Transverse colon (tissue), 4 donors: ENCODE measurements at regions not wholly inside any gene's neighbourhood (a gene's known extent, or its start where the extent isn't known, plus 50 kb on each side); places are given as distances from the start of the nearest gene placed in this dataset.

Source experiments
- DNase-seq: peaks from one replicate; pipeline ENCODE4 v3.0.0-alpha.2; 2019
- H3K27ac ChIP-seq, 4 donors: fragments of 200-600 bp; sonication (generic); 2 replicates each; pipeline ENCODE4 v1.5.1; 2016 to 2018; ENCODE audit warnings: inconsistent platforms in 4 of 4
- H3K27me3 ChIP-seq: fragments of 200-600 bp; sonication (generic); 2 replicates; pipeline ENCODE4 v1.5.1; 2017; ENCODE audit warnings: inconsistent platforms
- H3K36me3 ChIP-seq, 4 donors: fragments of 200-600 bp; sonication (generic); 2 replicates each; pipeline ENCODE4 v1.5.1; 2017 to 2019; ENCODE audit warnings: inconsistent platforms in 4 of 4
- H3K4me1 ChIP-seq, 4 donors: fragments of 200-600 bp; sonication (generic); 2 replicates each; pipeline ENCODE4 v1.5.1; 2017 to 2020; ENCODE audit warnings: inconsistent platforms in 4 of 4
- H3K4me3 ChIP-seq, 4 donors: fragments of 200-600 bp; sonication (generic); 1 replicate in 1 of 4; 2 replicates in 3 of 4; pipeline versions ENCODE4 v1.5.1 to v1.6.1; 2017 to 2019; ENCODE audit warnings: inconsistent platforms in 4 of 4
- H3K9me3 ChIP-seq, 2 donors: fragments of 200-600 bp; sonication (generic); 2 replicates each; pipeline ENCODE4 v1.5.1; 2017 to 2019; ENCODE audit warnings: inconsistent platforms in 2 of 2
- EP300 ChIP-seq: sonication (generic); formaldehyde crosslinking; IDR thresholded peaks from one replicate; pipeline ENCODE4 v1.6.1; 2017; ENCODE audit warnings: antibody characterized with exemption, low read depth
- POLR2A ChIP-seq: fragments of 450-650 bp; IDR thresholded peaks from one replicate; pipeline ENCODE4 v1.6.1; 2016; ENCODE audit warnings: antibody characterized with exemption, mild to moderate bottlenecking, moderate library complexity
- POLR2AphosphoS5 ChIP-seq, 3 donors: sonication (generic); formaldehyde crosslinking; IDR thresholded peaks; one replicate each; pipeline ENCODE4 v1.6.1; 2016; ENCODE audit warnings: antibody characterized with exemption in 3 of 3
- WGBS, 2 donors: methylation state at CpG; one replicate each; pipeline ENCODE4 v1.1.5; 2018; ENCODE audit warnings: low coverage in 1 of 2; 5-methylcytosine and 5-hydroxymethylcytosine counted together
- in situ Hi-C, 4 donors: fragments of 200-750 bp; cut with MboI; loops; one replicate each; pipeline versions ENCODE4 v1.15.0 to v1.15.1; 2017; ENCODE audit warnings: low sequenced_read_pairs in 3 of 4, low pct_ligation_motif_present in 1 of 4, low pct_unique_long_range_greater_than_20kb in 1 of 4
- intact Hi-C: fragments of 100-400 bp; cut with DNase I; formaldehyde crosslinking; loops from one replicate; pipeline ENCODE4 v1.15.1; 2023; ENCODE audit warnings: low total_unique reads
- TF ChIP-seq, protein P1 (sequence below), 5 experiments: fragments of 200-600 bp in 3 of 5; fragments of 450-650 bp in 2 of 5; sonication (generic) in 3 of 5; IDR thresholded peaks; 1 replicate in 2 of 5; 2 replicates in 3 of 5; pipeline ENCODE4 v1.5.1; 2016 to 2017; ENCODE audit warnings: antibody characterized with exemption in 5 of 5, inconsistent platforms in 3 of 5, mild to moderate bottlenecking in 2 of 5, moderate library complexity in 1 of 5

DNA sequence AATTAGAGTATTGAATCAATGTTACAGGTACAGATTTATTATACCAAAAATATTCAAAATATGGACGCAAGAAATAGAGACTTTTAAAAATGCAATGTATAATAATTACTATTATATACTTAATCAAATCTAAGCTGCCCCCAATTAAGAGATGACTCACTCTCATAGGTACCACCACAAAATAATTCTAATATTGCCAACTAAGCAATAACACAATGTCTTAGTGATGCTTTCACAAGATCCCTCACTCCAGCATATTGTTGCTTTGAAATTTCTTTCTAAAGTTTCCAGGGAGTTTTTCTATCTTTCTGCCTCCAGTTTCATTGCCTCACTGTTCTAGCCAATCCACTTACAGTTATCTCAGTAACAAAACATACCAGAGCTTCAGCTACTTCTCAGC is 270.0 kb upstream of the PABPC4L start:
- Histone ChIP-seq H3K9me3 (no peaks in the 10 kb centered on the region), H3K27me3 (no peaks in the 10 kb centered on the region), H3K36me3 (no peaks in the 10 kb centered on the region), H3K4me3 (no peak overlapping the region), H3K4me1 (no peaks in the 10 kb centered on the region), H3K27ac (no peak overlapping the region)
- WGBS, 2 donors = 82 to 85% methylated on average over 1 of the region's 1 CpG
- TF ChIP-seq POLR2AphosphoS5 (IDR thresholded peaks at IDR 0.05) = no peak
- TF ChIP-seq, protein P1, sequence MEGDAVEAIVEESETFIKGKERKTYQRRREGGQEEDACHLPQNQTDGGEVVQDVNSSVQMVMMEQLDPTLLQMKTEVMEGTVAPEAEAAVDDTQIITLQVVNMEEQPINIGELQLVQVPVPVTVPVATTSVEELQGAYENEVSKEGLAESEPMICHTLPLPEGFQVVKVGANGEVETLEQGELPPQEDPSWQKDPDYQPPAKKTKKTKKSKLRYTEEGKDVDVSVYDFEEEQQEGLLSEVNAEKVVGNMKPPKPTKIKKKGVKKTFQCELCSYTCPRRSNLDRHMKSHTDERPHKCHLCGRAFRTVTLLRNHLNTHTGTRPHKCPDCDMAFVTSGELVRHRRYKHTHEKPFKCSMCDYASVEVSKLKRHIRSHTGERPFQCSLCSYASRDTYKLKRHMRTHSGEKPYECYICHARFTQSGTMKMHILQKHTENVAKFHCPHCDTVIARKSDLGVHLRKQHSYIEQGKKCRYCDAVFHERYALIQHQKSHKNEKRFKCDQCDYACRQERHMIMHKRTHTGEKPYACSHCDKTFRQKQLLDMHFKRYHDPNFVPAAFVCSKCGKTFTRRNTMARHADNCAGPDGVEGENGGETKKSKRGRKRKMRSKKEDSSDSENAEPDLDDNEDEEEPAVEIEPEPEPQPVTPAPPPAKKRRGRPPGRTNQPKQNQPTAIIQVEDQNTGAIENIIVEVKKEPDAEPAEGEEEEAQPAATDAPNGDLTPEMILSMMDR (IDR thresholded peaks at IDR 0.05) = no peak
- no peak for TF ChIP-seq EP300
- TF ChIP-seq POLR2A = no peak
- intact Hi-C loops = no loop called here
- no peak for DNase-seq
- in situ Hi-C loops = no loop called here

DNA sequence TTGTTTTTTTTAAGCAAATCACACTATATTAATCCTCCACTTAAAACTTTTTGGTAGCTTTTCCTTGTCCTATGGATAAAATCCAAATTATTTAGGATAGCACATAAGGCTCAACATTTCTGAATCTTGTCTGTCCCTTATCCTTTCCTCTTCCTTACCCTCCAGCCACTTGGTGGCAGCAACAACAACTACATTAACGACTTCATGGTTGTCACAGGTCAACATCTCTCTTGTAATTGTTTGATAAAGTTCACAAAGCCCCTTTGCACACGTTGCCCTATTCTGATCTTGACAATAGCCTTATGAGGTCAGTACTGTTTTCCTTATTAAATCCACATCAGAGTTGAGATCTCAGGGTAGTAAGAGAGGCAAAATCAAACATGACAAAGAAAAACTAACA is 269.0 kb upstream of the PABPC4L start:
- WGBS, 2 donors = 4 to 8% methylated on average over 2 of the region's 2 CpGs
- Histone ChIP-seq H3K36me3 (no peaks in the 10 kb centered on the region), H3K9me3 (no peaks in the 10 kb centered on the region), H3K27ac (no peak overlapping the region), H3K4me1 (no peaks in the 10 kb centered on the region), H3K27me3 (no peaks in the 10 kb centered on the region), H3K4me3 (no peak overlapping the region)
- in situ Hi-C loops = no loop called here
- DNase-seq = peak; percentile 22
- intact Hi-C loops = no loop called here
- TF ChIP-seq POLR2A = no peak
- no peak for TF ChIP-seq POLR2AphosphoS5 (IDR thresholded peaks at IDR 0.05)
- no peak for TF ChIP-seq EP300
- TF ChIP-seq, protein P1 (IDR thresholded peaks at IDR 0.05) = peak; percentile 30 to 36 (median 35)

DNA sequence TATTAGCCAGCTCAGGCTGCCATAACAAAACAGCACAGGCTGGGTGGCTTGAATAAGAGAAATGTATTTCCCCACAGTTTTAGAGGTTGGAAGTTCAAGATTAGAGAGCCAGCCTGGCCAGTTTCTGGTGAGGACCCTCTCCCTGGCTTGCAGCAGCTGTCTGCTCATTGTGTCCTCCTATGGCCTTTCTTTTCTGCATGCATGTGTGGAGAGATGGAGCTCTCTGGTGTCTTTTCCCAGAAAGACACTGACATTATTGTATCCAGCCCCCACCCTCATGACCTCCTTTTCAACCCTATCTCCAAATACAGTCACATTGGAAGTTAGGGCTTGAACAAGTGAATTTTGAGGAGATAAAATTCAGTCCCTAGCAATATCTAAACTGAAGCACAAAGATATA is 263.8 kb upstream of the PABPC4L start:
- intact Hi-C loops (no loop called here), in situ Hi-C loops (no loop called here)
- DNase-seq = no peak

DNA sequence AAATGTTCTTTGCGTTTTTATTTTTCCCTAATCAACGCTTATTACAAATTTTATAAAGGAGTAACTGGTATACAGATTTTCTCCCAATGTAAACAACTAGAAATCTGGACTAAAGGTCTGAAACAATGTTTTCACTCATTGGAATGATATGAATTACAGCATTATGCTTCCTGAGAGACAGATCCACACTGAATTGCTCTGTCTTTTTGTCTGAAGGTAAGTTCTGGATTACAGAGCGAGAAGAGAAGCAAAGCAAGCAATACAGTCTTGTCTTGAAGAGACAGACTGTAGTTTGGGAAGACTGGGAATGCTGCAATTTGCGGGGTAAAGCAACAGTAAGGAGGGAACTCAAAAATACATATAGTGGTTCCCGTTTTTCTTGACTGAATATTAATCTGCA is 262.2 kb upstream of the PABPC4L start:
- intact Hi-C loops (no loop called here), in situ Hi-C loops (no loop called here)
- TF ChIP-seq, protein P1 (IDR thresholded peaks at IDR 0.05) = no peak
- TF ChIP-seq POLR2A = no peak
- TF ChIP-seq POLR2AphosphoS5 (IDR thresholded peaks at IDR 0.05) = no peak
- no peak for TF ChIP-seq EP300
- Histone ChIP-seq H3K4me3 (no peak overlapping the region), H3K4me1 (no peaks in the 10 kb centered on the region), H3K27me3 (no peaks in the 10 kb centered on the region), H3K36me3 (no peaks in the 10 kb centered on the region), H3K27ac (no peak overlapping the region), H3K9me3 (no peaks in the 10 kb centered on the region)
- 73 to 78% methylated on average over 5 of the region's 5 CpGs for WGBS, 2 donors
- no peak for DNase-seq

More for the DNA sequence above, 263.8 kb upstream of the PABPC4L start:
- H3K27ac ChIP-seq = no peak overlapping the region
- no peaks in the 10 kb centered on the region for H3K9me3 ChIP-seq
- no peaks in the 10 kb centered on the region for H3K4me1 ChIP-seq
- no peaks in the 10 kb centered on the region for H3K27me3 ChIP-seq
- H3K4me3 ChIP-seq = no peak overlapping the region
- TF ChIP-seq EP300 (no peak), POLR2AphosphoS5 (IDR thresholded peaks at IDR 0.05) (no peak), POLR2A (no peak)
- TF ChIP-seq, protein P1 (IDR thresholded peaks at IDR 0.05) = no peak
- H3K36me3 ChIP-seq = no peaks in the 10 kb centered on the region
